ENCODE measurements at regions not wholly inside any gene's neighbourhood (a gene's known extent, or its start where the extent isn't known, plus 50 kb on each side); places are given as distances from the start of the nearest gene placed in this dataset.

- no peak overlapping the region for H3K9ac ChIP-seq
- H2AFZ ChIP-seq (ENCODE audit: low read depth), result no peak overlapping the region
- H3K27ac ChIP-seq, result no peak overlapping the region
- TF ChIP-seq CTCF (conservative IDR thresholded peaks at IDR 0.05; ENCODE audit: low read depth, low read length), result no peak
- H3K4me2 ChIP-seq, result no peak overlapping the region
- no peaks in the 10 kb centered on the region for H3K79me2 ChIP-seq (ENCODE audit: insufficient read depth, low read depth)
- H3K27me3 ChIP-seq (ENCODE audit: insufficient read depth, low read depth), result no peaks in the 10 kb centered on the region
- H4K20me1 ChIP-seq (ENCODE audit: insufficient read depth), result no peaks in the 10 kb centered on the region
- no peaks in the 10 kb centered on the region for H3K36me3 ChIP-seq (ENCODE audit: insufficient read depth)
- no peak overlapping the region for H3K4me3 ChIP-seq (IDR thresholded peaks at IDR 0.05; ENCODE audit: insufficient read depth, low read depth, low read length)
- H3K4me1 ChIP-seq (ENCODE audit: low read depth, poor library complexity, severe bottlenecking), result no peaks in the 10 kb centered on the region
Measured at GRCh38 chr15:96501362-96501761, 170.9 kb downstream of the NR2F2 start.

GRCh38 chr15:96502196-96502595, 171.7 kb downstream of the NR2F2 start:
- H2AFZ ChIP-seq (ENCODE audit: low read depth), result no peak overlapping the region
- H3K79me2 ChIP-seq (ENCODE audit: insufficient read depth, low read depth), result no peaks in the 10 kb centered on the region
- no peaks in the 10 kb centered on the region for H3K4me1 ChIP-seq (ENCODE audit: low read depth, poor library complexity, severe bottlenecking)
- no peak overlapping the region for H3K4me3 ChIP-seq (IDR thresholded peaks at IDR 0.05; ENCODE audit: insufficient read depth, low read depth, low read length)
- TF ChIP-seq CTCF (conservative IDR thresholded peaks at IDR 0.05; ENCODE audit: low read depth, low read length), result no peak
- no peaks in the 10 kb centered on the region for H3K27me3 ChIP-seq (ENCODE audit: insufficient read depth, low read depth)
- H3K4me2 ChIP-seq, result no peak overlapping the region
- no peaks in the 10 kb centered on the region for H3K36me3 ChIP-seq (ENCODE audit: insufficient read depth)
- H3K9ac ChIP-seq, result no peak overlapping the region
- no peak overlapping the region for H3K27ac ChIP-seq
- H4K20me1 ChIP-seq (ENCODE audit: insufficient read depth), result no peaks in the 10 kb centered on the region

- Histone ChIP-seq H3K79me2 (ENCODE audit: insufficient read depth, low read depth) (no peaks in the 10 kb centered on the region), H3K27me3 (ENCODE audit: insufficient read depth, low read depth) (no peaks in the 10 kb centered on the region), H3K36me3 (ENCODE audit: insufficient read depth) (no peaks in the 10 kb centered on the region), H3K4me1 (ENCODE audit: low read depth, poor library complexity, severe bottlenecking) (no peaks in the 10 kb centered on the region), H3K4me3 (IDR thresholded peaks at IDR 0.05; ENCODE audit: insufficient read depth, low read depth, low read length) (no peak overlapping the region), H3K27ac (no peak overlapping the region), H4K20me1 (ENCODE audit: insufficient read depth) (no peaks in the 10 kb centered on the region), H3K4me2 (no peak overlapping the region), H3K9ac (no peak overlapping the region), H2AFZ (ENCODE audit: low read depth) (no peak overlapping the region)
- TF ChIP-seq CTCF (conservative IDR thresholded peaks at IDR 0.05; ENCODE audit: low read depth, low read length), result no peak
Measured at GRCh38 chr15:96503276-96503675, 172.8 kb downstream of the NR2F2 start.

GRCh38 chr15:96504371-96504770, 173.9 kb downstream of the NR2F2 start:
- H3K4me3 ChIP-seq (IDR thresholded peaks at IDR 0.05; ENCODE audit: insufficient read depth, low read depth, low read length), result no peak overlapping the region
- H3K9ac ChIP-seq, result no peak overlapping the region
- H3K27me3 ChIP-seq (ENCODE audit: insufficient read depth, low read depth), result no peaks in the 10 kb centered on the region
- TF ChIP-seq CTCF (conservative IDR thresholded peaks at IDR 0.05; ENCODE audit: low read depth, low read length), result no peak
- H4K20me1 ChIP-seq (ENCODE audit: insufficient read depth), result no peaks in the 10 kb centered on the region
- no peak overlapping the region for H3K4me2 ChIP-seq
- H3K79me2 ChIP-seq (ENCODE audit: insufficient read depth, low read depth), result no peaks in the 10 kb centered on the region
- H2AFZ ChIP-seq (ENCODE audit: low read depth), result no peak overlapping the region
- no peak overlapping the region for H3K27ac ChIP-seq
- H3K4me1 ChIP-seq (ENCODE audit: low read depth, poor library complexity, severe bottlenecking), result no peaks in the 10 kb centered on the region
- no peaks in the 10 kb centered on the region for H3K36me3 ChIP-seq (ENCODE audit: insufficient read depth)

GRCh38 chr15:96505014-96505413, 174.5 kb downstream of the NR2F2 start:
- H3K27ac ChIP-seq, result no peak overlapping the region
- H2AFZ ChIP-seq (ENCODE audit: low read depth), result no peak overlapping the region
- H3K9ac ChIP-seq, result no peak overlapping the region
- no peaks in the 10 kb centered on the region for H3K4me1 ChIP-seq (ENCODE audit: low read depth, poor library complexity, severe bottlenecking)
- H3K36me3 ChIP-seq (ENCODE audit: insufficient read depth), result no peaks in the 10 kb centered on the region
- H3K27me3 ChIP-seq (ENCODE audit: insufficient read depth, low read depth), result no peaks in the 10 kb centered on the region
- H3K4me3 ChIP-seq (IDR thresholded peaks at IDR 0.05; ENCODE audit: insufficient read depth, low read depth, low read length), result no peak overlapping the region
- no peaks in the 10 kb centered on the region for H4K20me1 ChIP-seq (ENCODE audit: insufficient read depth)
- H3K4me2 ChIP-seq, result no peak overlapping the region
- H3K79me2 ChIP-seq (ENCODE audit: insufficient read depth, low read depth), result no peaks in the 10 kb centered on the region
- TF ChIP-seq CTCF (conservative IDR thresholded peaks at IDR 0.05; ENCODE audit: low read depth, low read length), result no peak

Data from KMS-11 (cell line).